ENCODE measurements at regions not wholly inside any gene's neighbourhood (a gene's known extent, or its start where the extent isn't known, plus 50 kb on each side); places are given as distances from the start of the nearest gene placed in this dataset.

DNA sequence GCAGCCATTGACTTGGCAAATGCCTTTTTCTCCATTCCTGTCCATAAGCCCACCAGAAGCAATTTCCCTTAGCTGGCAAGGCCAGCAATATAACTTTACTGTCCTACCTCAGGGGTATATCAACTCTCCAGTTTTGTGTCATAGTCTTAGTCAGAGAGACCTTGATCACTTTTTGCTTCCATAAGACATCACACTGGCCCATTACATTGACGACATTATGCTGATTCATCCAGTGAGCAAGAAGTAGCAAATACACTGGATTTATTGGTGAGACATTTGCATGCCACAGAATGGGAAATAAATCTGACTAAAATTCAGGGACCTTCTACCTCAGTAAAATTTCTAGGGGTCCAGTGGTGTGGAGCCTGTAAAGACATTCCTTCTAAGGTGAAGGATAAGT, 649.7 kb upstream of the ANKRD30A start (continued):
- TF ChIP-seq, protein P1, sequence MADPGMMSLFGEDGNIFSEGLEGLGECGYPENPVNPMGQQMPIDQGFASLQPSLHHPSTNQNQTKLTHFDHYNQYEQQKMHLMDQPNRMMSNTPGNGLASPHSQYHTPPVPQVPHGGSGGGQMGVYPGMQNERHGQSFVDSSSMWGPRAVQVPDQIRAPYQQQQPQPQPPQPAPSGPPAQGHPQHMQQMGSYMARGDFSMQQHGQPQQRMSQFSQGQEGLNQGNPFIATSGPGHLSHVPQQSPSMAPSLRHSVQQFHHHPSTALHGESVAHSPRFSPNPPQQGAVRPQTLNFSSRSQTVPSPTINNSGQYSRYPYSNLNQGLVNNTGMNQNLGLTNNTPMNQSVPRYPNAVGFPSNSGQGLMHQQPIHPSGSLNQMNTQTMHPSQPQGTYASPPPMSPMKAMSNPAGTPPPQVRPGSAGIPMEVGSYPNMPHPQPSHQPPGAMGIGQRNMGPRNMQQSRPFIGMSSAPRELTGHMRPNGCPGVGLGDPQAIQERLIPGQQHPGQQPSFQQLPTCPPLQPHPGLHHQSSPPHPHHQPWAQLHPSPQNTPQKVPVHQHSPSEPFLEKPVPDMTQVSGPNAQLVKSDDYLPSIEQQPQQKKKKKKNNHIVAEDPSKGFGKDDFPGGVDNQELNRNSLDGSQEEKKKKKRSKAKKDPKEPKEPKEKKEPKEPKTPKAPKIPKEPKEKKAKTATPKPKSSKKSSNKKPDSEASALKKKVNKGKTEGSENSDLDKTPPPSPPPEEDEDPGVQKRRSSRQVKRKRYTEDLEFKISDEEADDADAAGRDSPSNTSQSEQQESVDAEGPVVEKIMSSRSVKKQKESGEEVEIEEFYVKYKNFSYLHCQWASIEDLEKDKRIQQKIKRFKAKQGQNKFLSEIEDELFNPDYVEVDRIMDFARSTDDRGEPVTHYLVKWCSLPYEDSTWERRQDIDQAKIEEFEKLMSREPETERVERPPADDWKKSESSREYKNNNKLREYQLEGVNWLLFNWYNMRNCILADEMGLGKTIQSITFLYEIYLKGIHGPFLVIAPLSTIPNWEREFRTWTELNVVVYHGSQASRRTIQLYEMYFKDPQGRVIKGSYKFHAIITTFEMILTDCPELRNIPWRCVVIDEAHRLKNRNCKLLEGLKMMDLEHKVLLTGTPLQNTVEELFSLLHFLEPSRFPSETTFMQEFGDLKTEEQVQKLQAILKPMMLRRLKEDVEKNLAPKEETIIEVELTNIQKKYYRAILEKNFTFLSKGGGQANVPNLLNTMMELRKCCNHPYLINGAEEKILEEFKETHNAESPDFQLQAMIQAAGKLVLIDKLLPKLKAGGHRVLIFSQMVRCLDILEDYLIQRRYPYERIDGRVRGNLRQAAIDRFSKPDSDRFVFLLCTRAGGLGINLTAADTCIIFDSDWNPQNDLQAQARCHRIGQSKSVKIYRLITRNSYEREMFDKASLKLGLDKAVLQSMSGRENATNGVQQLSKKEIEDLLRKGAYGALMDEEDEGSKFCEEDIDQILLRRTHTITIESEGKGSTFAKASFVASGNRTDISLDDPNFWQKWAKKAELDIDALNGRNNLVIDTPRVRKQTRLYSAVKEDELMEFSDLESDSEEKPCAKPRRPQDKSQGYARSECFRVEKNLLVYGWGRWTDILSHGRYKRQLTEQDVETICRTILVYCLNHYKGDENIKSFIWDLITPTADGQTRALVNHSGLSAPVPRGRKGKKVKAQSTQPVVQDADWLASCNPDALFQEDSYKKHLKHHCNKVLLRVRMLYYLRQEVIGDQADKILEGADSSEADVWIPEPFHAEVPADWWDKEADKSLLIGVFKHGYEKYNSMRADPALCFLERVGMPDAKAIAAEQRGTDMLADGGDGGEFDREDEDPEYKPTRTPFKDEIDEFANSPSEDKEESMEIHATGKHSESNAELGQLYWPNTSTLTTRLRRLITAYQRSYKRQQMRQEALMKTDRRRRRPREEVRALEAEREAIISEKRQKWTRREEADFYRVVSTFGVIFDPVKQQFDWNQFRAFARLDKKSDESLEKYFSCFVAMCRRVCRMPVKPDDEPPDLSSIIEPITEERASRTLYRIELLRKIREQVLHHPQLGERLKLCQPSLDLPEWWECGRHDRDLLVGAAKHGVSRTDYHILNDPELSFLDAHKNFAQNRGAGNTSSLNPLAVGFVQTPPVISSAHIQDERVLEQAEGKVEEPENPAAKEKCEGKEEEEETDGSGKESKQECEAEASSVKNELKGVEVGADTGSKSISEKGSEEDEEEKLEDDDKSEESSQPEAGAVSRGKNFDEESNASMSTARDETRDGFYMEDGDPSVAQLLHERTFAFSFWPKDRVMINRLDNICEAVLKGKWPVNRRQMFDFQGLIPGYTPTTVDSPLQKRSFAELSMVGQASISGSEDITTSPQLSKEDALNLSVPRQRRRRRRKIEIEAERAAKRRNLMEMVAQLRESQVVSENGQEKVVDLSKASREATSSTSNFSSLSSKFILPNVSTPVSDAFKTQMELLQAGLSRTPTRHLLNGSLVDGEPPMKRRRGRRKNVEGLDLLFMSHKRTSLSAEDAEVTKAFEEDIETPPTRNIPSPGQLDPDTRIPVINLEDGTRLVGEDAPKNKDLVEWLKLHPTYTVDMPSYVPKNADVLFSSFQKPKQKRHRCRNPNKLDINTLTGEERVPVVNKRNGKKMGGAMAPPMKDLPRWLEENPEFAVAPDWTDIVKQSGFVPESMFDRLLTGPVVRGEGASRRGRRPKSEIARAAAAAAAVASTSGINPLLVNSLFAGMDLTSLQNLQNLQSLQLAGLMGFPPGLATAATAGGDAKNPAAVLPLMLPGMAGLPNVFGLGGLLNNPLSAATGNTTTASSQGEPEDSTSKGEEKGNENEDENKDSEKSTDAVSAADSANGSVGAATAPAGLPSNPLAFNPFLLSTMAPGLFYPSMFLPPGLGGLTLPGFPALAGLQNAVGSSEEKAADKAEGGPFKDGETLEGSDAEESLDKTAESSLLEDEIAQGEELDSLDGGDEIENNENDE (IDR thresholded peaks at IDR 0.05; ENCODE audit: insufficient replicate concordance, low read length), result no peak
- TF ChIP-seq, protein P2, sequence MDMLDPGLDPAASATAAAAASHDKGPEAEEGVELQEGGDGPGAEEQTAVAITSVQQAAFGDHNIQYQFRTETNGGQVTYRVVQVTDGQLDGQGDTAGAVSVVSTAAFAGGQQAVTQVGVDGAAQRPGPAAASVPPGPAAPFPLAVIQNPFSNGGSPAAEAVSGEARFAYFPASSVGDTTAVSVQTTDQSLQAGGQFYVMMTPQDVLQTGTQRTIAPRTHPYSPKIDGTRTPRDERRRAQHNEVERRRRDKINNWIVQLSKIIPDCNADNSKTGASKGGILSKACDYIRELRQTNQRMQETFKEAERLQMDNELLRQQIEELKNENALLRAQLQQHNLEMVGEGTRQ (IDR thresholded peaks at IDR 0.05; ENCODE audit: low read length), result no peak
- no peak for TF ChIP-seq CHD1 (IDR thresholded peaks at IDR 0.05; ENCODE audit: low read depth, low read length)
- TF ChIP-seq POLR2A (IDR thresholded peaks at IDR 0.05; ENCODE audit: control extremely low read depth in 1 of 2, low read depth in 2 of 2, low read length in 2 of 2), result no peak
- no peak for TF ChIP-seq CBX8 (IDR thresholded peaks at IDR 0.05; ENCODE audit: borderline replicate concordance, low read depth, low read length)
- no peak for TF ChIP-seq TEAD4 (IDR thresholded peaks at IDR 0.05; ENCODE audit: low read depth, low read length)
- no peak for TF ChIP-seq TAF7 (optimal IDR thresholded peaks at IDR 0.05; ENCODE audit: borderline replicate concordance, low read depth, low read length)
- no peak for TF ChIP-seq RBBP5 (IDR thresholded peaks at IDR 0.05; ENCODE audit: borderline replicate concordance, low read depth, low read length)
- TF ChIP-seq YY1 (IDR thresholded peaks at IDR 0.05; ENCODE audit: low read depth, low read length), result no peak
